ENCODE measurements at regions not wholly inside any gene's neighbourhood (a gene's known extent, or its start where the extent isn't known, plus 50 kb on each side); places are given as distances from the start of the nearest gene placed in this dataset.

DNA sequence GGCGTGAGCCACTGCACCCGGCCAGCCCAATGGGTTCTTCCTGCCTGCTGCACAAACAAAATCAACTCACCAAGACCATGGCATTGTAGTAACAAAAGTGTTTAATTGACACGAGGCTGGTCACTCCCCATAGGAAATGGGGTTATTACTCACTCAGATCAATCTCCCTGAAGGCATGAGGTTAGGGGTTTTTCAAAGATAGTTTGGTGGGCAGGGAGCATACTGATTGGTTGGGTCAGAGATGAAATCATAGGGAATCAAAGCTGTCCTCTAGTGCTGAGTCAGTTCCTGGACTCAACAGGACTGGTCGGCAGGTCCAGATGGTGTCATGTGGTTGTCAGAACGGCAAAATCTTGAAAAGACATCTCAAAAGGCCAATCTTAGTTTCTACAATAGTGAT, 122.1 kb downstream of the TMEM17 start:
- H3K36me3 ChIP-seq (replicated peaks in 1 of 2; ENCODE audit: control extremely low read depth in 1 of 2, control insufficient read depth in 1 of 2, extremely low read depth in 1 of 2, insufficient read depth in 2 of 2, low read length in 1 of 2) = no peaks in the 10 kb centered on the region
- DNase-seq (no peak), ATAC-seq (ENCODE audit: low read depth) (no peak)
- no peaks in the 10 kb centered on the region for H3K4me1 ChIP-seq (ENCODE audit: control insufficient read depth in 2 of 2, insufficient read depth in 2 of 2, low read length in 2 of 2)
- H3K27ac ChIP-seq (ENCODE audit: low read length in 2 of 2) = no peak overlapping the region
- no peak overlapping the region for H3K4me3 ChIP-seq (ENCODE audit: control extremely low read depth in 1 of 5, extremely low read depth in 1 of 5, insufficient read depth in 1 of 5, low read depth in 2 of 5, low read length in 4 of 5)
- no peaks in the 10 kb centered on the region for H3K4me1 Mint-ChIP-seq
- no peaks in the 10 kb centered on the region for H4K20me1 ChIP-seq (ENCODE audit: control insufficient read depth, insufficient read depth, low read length, poor library complexity, severe bottlenecking)
- intact Hi-C loops (cut with micrococcal nuclease) = no loop called here
- H3K4me2 ChIP-seq (replicated peaks; ENCODE audit: low read depth, low read length, poor library complexity, severe bottlenecking) = no peak overlapping the region
- ChIA-PET POLR2A (no interaction called here), CTCF (no interaction called here)
- H3K27me3 ChIP-seq (replicated peaks in 1 of 4; ENCODE audit: control extremely low read depth in 1 of 4, control insufficient read depth in 3 of 4, insufficient read depth in 4 of 4, low read length in 3 of 4) = no peaks in the 10 kb centered on the region
- H3K4me3 Mint-ChIP-seq = no peak overlapping the region
- peaks cover 2 to 15% (median 2%) of the 10 kb centered on the region in 3 donors for H3K9me3 ChIP-seq (ENCODE audit: control extremely low read depth in 1 of 3, control insufficient read depth in 2 of 3, insufficient read depth in 1 of 3, low read length in 2 of 3)
- TF ChIP-seq, protein P1, sequence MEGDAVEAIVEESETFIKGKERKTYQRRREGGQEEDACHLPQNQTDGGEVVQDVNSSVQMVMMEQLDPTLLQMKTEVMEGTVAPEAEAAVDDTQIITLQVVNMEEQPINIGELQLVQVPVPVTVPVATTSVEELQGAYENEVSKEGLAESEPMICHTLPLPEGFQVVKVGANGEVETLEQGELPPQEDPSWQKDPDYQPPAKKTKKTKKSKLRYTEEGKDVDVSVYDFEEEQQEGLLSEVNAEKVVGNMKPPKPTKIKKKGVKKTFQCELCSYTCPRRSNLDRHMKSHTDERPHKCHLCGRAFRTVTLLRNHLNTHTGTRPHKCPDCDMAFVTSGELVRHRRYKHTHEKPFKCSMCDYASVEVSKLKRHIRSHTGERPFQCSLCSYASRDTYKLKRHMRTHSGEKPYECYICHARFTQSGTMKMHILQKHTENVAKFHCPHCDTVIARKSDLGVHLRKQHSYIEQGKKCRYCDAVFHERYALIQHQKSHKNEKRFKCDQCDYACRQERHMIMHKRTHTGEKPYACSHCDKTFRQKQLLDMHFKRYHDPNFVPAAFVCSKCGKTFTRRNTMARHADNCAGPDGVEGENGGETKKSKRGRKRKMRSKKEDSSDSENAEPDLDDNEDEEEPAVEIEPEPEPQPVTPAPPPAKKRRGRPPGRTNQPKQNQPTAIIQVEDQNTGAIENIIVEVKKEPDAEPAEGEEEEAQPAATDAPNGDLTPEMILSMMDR (IDR thresholded peaks at IDR 0.05) = no peak
- no peak for TF ChIP-seq EZH2 (IDR thresholded peaks at IDR 0.05; ENCODE audit: borderline replicate concordance, insufficient read depth, low read depth, low read length, poor library complexity, severe bottlenecking)
- H3K27me3 Mint-ChIP-seq = no peaks in the 10 kb centered on the region
- WGBS (ENCODE audit: insufficient coverage) = 100% methylated on average over 2 of the region's 5 CpGs
- peaks cover 5% of the 10 kb centered on the region for H3K9me3 Mint-ChIP-seq (ENCODE audit: insufficient read depth)
- H3K9ac ChIP-seq (ENCODE audit: low read length) = no peak overlapping the region
- H3K27ac Mint-ChIP-seq = no peak overlapping the region
- no peaks in the 10 kb centered on the region for H3K79me2 ChIP-seq (ENCODE audit: control insufficient read depth, insufficient read depth, low read length)
- no peak overlapping the region for H2AFZ ChIP-seq (ENCODE audit: insufficient read depth, low read depth, low read length, poor library complexity, severe bottlenecking)

DNA sequence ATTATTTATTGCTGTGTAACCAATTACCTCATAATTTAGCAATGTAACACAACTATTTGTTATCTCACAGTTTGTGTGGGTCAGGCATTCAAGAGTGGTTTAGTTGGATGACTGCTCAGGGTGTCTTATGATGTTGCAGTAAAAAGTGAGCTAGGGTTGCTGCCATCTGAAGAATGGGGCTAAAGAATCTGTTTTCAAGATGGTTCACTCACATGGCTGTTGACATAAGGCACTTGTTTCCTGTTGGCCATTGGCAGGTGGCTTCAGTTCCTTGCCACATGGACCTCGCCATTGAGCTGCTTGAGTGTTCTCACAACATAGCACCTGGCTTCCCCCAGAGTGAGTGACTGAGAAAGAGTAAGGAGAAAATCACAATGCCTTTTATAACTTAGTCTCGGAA, 123.2 kb downstream of the TMEM17 start:
- 100% methylated on average over 1 of the region's 2 CpGs for WGBS (ENCODE audit: insufficient coverage)
- ATAC-seq (ENCODE audit: low read depth) (no peak), DNase-seq (no peak)
- TF ChIP-seq EZH2 (IDR thresholded peaks at IDR 0.05; ENCODE audit: borderline replicate concordance, insufficient read depth, low read depth, low read length, poor library complexity, severe bottlenecking) = no peak
- intact Hi-C loops (cut with micrococcal nuclease) = no loop called here
- Histone ChIP-seq H2AFZ (ENCODE audit: insufficient read depth, low read depth, low read length, poor library complexity, severe bottlenecking) (no peak overlapping the region), H4K20me1 (ENCODE audit: control insufficient read depth, insufficient read depth, low read length, poor library complexity, severe bottlenecking) (no peaks in the 10 kb centered on the region), H3K4me3 (ENCODE audit: control extremely low read depth in 1 of 5, extremely low read depth in 1 of 5, insufficient read depth in 1 of 5, low read depth in 2 of 5, low read length in 4 of 5) (no peak overlapping the region), H3K4me2 (replicated peaks; ENCODE audit: low read depth, low read length, poor library complexity, severe bottlenecking) (no peak overlapping the region), H3K27ac (ENCODE audit: low read length in 2 of 2) (no peak overlapping the region), H3K79me2 (ENCODE audit: control insufficient read depth, insufficient read depth, low read length) (no peaks in the 10 kb centered on the region), H3K4me1 (ENCODE audit: control insufficient read depth in 2 of 2, insufficient read depth in 2 of 2, low read length in 2 of 2) (no peaks in the 10 kb centered on the region), H3K9me3 (ENCODE audit: control extremely low read depth in 1 of 3, control insufficient read depth in 2 of 3, insufficient read depth in 1 of 3, low read length in 2 of 3) (peaks cover 2 to 15% (median 2%) of the 10 kb centered on the region in 3 donors), H3K9ac (ENCODE audit: low read length) (no peak overlapping the region), H3K27me3 (replicated peaks in 1 of 4; ENCODE audit: control extremely low read depth in 1 of 4, control insufficient read depth in 3 of 4, insufficient read depth in 4 of 4, low read length in 3 of 4) (no peaks in the 10 kb centered on the region), H3K36me3 (replicated peaks in 1 of 2; ENCODE audit: control extremely low read depth in 1 of 2, control insufficient read depth in 1 of 2, extremely low read depth in 1 of 2, insufficient read depth in 2 of 2, low read length in 1 of 2) (no peaks in the 10 kb centered on the region)
- POLR2A ChIA-PET = no interaction called here
- Mint-ChIP-seq H3K4me3 (no peak overlapping the region), H3K27me3 (no peaks in the 10 kb centered on the region), H3K9me3 (ENCODE audit: insufficient read depth) (peaks cover 5% of the 10 kb centered on the region), H3K27ac (no peak overlapping the region), H3K4me1 (no peaks in the 10 kb centered on the region)
- CTCF ChIA-PET = no interaction called here

Measured in B cell (primary cell).